ENCODE measurements at regions not wholly inside any gene's neighbourhood (a gene's known extent, or its start where the extent isn't known, plus 50 kb on each side); places are given as distances from the start of the nearest gene placed in this dataset.

DNA sequence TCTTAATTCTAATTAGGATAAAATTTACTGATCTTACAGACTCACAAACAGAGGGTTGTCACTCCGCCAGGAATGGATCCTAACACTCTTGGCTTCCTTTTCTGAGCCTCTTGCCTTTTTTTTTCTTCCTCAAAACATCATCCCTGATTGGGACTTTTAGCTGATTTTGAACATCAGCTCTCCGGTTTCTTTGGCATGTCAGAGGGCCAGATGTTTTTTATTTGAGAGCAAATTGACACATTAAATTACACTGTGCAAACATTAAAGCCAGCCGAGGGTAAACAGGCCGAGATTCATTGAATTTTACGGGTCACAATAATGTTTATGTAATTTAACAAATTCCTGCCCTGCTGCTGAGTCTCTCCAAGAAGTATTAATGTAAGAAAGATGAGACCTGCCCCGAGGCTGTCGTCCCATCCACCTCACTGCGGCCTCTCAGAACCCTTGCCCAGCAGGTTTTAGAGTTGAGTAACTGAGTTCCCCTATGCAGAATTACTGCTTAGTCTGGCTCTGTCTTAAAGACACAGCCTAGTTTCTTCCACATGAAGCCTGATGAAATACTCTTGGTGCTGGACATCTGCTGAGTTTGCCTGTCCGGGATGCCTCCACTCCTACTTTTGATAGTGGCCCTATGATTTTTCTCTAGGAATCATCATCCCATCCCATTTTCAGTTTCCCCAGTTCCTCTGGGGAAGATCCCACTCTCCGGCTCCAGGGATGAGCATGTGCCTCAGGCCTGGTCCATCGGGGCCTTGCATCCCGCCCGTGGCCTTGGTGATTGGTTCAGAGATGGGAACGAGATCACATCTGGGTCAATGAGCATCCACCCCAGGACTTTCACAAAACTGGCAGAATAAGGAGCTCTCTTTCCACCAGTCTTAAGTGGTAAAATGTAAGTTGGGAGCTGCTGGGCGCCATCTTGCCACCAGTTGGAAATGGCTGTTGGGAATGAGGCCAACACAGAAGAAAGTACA, 226.6 kb upstream of the TLE3 start:
- Histone ChIP-seq H3K27me3 (ENCODE audit: low read depth, low read length) (no peaks in the 10 kb centered on the region), H3K4me1 (ENCODE audit: control insufficient read depth in 1 of 2, insufficient read depth in 2 of 2, low read length in 2 of 2) (peaks cover 30 to 53% of the 10 kb centered on the region in 2 donors), H3K36me3 (ENCODE audit: control insufficient read depth in 1 of 2, insufficient read depth in 2 of 2, low read length in 2 of 2) (no peaks in the 10 kb centered on the region), H3K27ac (ENCODE audit: low read length) (no peak overlapping the region), H3K9me3 (ENCODE audit: control insufficient read depth in 1 of 2, low read length in 2 of 2) (no peaks in the 10 kb centered on the region), H3K4me3 (ENCODE audit: low read depth in 1 of 2, low read length in 2 of 2) (no peak overlapping the region)

DNA sequence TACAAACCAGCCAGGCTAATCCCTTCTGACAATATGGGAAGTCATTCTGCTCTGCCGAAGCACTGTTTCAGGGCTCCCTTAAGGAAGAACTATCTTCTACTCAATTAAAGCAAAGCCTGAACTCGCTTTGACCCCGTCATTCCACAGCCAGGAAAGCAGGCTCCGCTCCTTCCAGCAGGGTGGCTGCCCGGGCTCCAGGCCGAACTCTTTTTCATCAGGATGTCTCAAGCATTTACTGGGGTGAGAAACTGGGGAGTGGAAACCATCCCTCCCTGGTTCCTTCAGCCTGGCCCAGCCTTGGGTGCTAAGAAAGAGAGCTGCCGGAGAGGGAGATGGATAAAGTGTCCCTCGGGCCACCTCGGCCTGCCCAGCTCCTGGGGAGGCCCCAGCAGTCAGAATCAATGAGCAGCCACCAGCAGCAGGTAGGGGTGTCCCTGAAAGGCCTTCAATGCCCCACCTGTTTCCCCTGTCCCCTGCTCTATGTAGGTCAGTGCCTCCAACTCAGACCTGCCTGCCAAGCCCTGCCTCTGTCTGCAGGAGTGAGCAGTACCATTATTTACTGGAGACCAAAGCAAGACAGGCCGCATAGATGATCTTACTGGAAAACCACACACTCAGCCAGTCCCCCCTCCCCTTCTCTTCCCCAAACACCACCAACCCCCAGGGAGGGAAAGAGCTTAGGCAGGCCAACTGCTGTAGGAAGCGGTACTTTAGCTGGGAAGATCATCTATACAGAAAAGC, 225.6 kb upstream of the TLE3 start:
- H3K4me3 ChIP-seq (ENCODE audit: low read depth in 1 of 2, low read length in 2 of 2), result no peak overlapping the region
- no peak overlapping the region for H3K27ac ChIP-seq (ENCODE audit: low read length)
- H3K9me3 ChIP-seq (ENCODE audit: control insufficient read depth in 1 of 2, low read length in 2 of 2), result no peaks in the 10 kb centered on the region
- H3K36me3 ChIP-seq (ENCODE audit: control insufficient read depth in 1 of 2, insufficient read depth in 2 of 2, low read length in 2 of 2), result no peaks in the 10 kb centered on the region
- no peaks in the 10 kb centered on the region for H3K27me3 ChIP-seq (ENCODE audit: low read depth, low read length)
- H3K4me1 ChIP-seq (ENCODE audit: control insufficient read depth in 1 of 2, insufficient read depth in 2 of 2, low read length in 2 of 2), result peaks cover 25 to 43% of the 10 kb centered on the region in 2 donors

DNA sequence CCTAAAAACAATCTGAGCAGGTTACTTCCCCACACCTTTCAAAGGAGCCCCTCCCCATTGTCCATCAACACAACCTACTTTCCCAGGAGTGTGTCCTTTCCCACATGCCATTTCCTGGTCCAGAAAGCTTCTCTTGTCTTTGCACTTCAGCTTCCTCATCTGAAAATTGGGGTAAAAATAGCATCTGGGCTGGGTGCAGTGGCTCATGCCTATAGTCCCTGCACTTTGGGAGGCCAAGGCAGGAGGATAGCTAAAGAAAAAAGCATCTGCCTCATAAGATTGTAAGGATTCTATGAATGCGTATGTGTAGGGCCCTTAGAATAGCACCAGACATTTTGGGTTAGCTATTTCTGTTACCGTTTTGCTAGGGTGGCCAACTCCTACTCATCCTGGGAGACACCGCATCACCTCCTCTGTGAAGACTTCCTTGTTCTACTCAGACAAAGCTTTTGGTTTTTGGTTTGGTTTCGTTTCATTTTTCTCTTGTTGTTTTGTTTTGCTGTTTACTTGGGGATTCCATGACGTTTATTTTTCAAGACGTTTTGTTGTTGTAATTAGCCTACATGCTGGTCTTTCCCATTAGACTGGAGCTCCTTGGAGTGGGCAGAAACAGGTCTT, 224.4 kb upstream of the TLE3 start:
- Histone ChIP-seq H3K9me3 (ENCODE audit: control insufficient read depth in 1 of 2, low read length in 2 of 2) (no peaks in the 10 kb centered on the region), H3K27ac (ENCODE audit: low read length) (no peak overlapping the region), H3K27me3 (ENCODE audit: low read depth, low read length) (no peaks in the 10 kb centered on the region), H3K4me1 (ENCODE audit: control insufficient read depth in 1 of 2, insufficient read depth in 2 of 2, low read length in 2 of 2) (peaks cover 25 to 40% of the 10 kb centered on the region in 2 donors), H3K36me3 (ENCODE audit: control insufficient read depth in 1 of 2, insufficient read depth in 2 of 2, low read length in 2 of 2) (no peaks in the 10 kb centered on the region), H3K4me3 (ENCODE audit: low read depth in 1 of 2, low read length in 2 of 2) (no peak overlapping the region)

DNA sequence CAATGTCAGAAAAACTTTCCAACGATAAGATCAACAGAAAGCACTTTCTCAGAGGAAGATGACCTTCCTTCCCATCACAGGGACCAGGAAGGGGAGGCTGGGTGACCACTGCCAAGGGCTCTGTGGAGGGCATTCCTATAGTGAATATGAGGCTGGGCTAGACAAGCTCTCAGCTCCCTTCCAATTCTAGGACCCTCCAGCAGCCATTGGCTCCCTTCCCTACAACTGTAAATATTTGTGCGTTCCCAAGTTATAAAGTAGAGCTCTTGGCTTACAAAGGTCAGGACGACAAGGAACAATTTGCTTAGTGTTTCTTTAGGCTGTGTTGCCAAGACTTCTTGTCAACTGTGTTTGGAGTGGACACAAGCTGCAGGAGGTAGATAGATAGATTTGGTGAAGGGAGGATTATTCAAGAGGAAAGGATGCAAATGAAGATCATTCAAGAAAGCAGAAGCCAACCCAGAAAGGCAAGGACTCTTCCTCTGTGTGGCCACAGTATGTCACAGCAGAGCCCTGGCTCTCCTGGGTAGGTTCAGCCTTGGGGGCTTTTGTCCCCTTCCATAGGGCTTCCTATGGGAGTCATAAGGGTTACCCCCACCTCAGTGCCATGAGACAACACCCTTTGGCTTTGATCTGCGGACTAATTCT, 223.6 kb upstream of the TLE3 start:
- Histone ChIP-seq H3K27ac (ENCODE audit: low read length) (no peak overlapping the region), H3K27me3 (ENCODE audit: low read depth, low read length) (no peaks in the 10 kb centered on the region), H3K36me3 (ENCODE audit: control insufficient read depth in 1 of 2, insufficient read depth in 2 of 2, low read length in 2 of 2) (no peaks in the 10 kb centered on the region), H3K4me3 (ENCODE audit: low read depth in 1 of 2, low read length in 2 of 2) (no peak overlapping the region), H3K9me3 (ENCODE audit: control insufficient read depth in 1 of 2, low read length in 2 of 2) (no peaks in the 10 kb centered on the region), H3K4me1 (ENCODE audit: control insufficient read depth in 1 of 2, insufficient read depth in 2 of 2, low read length in 2 of 2) (peaks cover 25 to 40% of the 10 kb centered on the region in 2 donors)

DNA sequence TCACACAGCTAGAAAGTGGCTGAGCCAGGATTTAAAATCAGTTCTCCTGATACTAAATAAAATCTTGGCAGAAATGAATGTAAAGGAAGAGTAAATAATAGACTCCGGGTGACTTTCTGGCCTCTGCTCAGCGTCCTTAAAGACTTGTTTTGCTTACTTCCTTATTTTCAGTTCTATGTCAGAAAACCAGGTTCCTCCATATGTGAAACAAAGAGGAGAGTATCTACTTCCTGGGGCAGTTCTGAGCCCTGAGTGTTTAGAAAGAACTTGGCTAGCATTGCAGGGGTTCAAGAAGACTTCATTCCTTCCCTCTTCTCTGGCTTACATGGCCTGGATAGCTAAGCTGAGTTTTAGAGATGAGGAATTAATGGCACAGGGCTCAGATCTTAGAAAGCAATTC, 222.8 kb upstream of the TLE3 start:
- Histone ChIP-seq H3K27ac (ENCODE audit: low read length) (no peak overlapping the region), H3K4me3 (ENCODE audit: low read depth in 1 of 2, low read length in 2 of 2) (no peak overlapping the region), H3K36me3 (ENCODE audit: control insufficient read depth in 1 of 2, insufficient read depth in 2 of 2, low read length in 2 of 2) (no peaks in the 10 kb centered on the region), H3K4me1 (ENCODE audit: control insufficient read depth in 1 of 2, insufficient read depth in 2 of 2, low read length in 2 of 2) (peaks cover 25 to 40% of the 10 kb centered on the region in 2 donors), H3K9me3 (ENCODE audit: control insufficient read depth in 1 of 2, low read length in 2 of 2) (no peaks in the 10 kb centered on the region), H3K27me3 (ENCODE audit: low read depth, low read length) (no peaks in the 10 kb centered on the region)

DNA sequence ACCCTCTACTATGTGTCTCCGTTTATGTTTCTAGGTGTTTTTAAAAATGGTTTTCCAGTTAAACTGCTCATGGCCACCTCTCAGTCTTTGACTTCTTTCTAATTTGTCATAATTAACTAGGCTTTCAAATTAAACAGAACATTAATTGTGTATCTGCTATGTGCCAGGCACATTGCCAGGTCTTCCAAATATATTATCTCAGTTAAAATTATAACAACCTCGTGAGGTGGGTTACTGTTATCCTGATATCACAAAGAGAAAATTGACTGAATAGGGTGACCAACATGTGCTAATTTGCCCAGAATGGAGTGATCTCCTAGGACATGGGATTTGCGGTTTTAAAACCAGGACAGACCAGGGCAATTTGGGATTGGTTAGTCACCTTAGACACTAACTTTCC, 222.4 kb upstream of the TLE3 start:
- H3K4me1 ChIP-seq (ENCODE audit: control insufficient read depth in 1 of 2, insufficient read depth in 2 of 2, low read length in 2 of 2), result peaks cover 25 to 40% of the 10 kb centered on the region in 2 donors
- H3K4me3 ChIP-seq (ENCODE audit: low read depth in 1 of 2, low read length in 2 of 2), result no peak overlapping the region
- no peaks in the 10 kb centered on the region for H3K9me3 ChIP-seq (ENCODE audit: control insufficient read depth in 1 of 2, low read length in 2 of 2)
- no peaks in the 10 kb centered on the region for H3K36me3 ChIP-seq (ENCODE audit: control insufficient read depth in 1 of 2, insufficient read depth in 2 of 2, low read length in 2 of 2)
- no peaks in the 10 kb centered on the region for H3K27me3 ChIP-seq (ENCODE audit: low read depth, low read length)
- no peak overlapping the region for H3K27ac ChIP-seq (ENCODE audit: low read length)

DNA sequence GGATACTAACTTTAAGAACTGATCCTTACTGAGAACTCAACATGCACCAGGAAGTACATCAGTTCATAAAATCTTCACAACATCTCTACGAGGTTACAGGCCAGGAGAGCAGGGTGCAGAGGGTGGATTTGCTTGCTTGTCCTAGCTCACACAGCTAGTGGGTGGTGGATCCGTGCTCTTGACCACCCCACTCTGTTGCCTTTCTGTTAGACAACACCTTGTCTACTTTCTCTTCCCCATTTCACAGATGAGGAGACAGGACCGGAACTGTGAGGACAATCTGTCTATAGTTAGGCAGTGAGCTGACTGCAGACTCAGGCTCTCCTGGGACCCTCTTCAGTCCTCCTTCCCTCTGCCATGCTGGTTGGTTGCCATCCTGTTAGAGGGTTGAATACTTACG, 221.7 kb upstream of the TLE3 start:
- Histone ChIP-seq H3K27ac (ENCODE audit: low read length) (no peak overlapping the region), H3K4me3 (ENCODE audit: low read depth in 1 of 2, low read length in 2 of 2) (no peak overlapping the region), H3K4me1 (ENCODE audit: control insufficient read depth in 1 of 2, insufficient read depth in 2 of 2, low read length in 2 of 2) (peaks cover 25 to 35% of the 10 kb centered on the region in 2 donors), H3K36me3 (ENCODE audit: control insufficient read depth in 1 of 2, insufficient read depth in 2 of 2, low read length in 2 of 2) (no peaks in the 10 kb centered on the region), H3K27me3 (ENCODE audit: low read depth, low read length) (no peaks in the 10 kb centered on the region), H3K9me3 (ENCODE audit: control insufficient read depth in 1 of 2, low read length in 2 of 2) (no peaks in the 10 kb centered on the region)

DNA sequence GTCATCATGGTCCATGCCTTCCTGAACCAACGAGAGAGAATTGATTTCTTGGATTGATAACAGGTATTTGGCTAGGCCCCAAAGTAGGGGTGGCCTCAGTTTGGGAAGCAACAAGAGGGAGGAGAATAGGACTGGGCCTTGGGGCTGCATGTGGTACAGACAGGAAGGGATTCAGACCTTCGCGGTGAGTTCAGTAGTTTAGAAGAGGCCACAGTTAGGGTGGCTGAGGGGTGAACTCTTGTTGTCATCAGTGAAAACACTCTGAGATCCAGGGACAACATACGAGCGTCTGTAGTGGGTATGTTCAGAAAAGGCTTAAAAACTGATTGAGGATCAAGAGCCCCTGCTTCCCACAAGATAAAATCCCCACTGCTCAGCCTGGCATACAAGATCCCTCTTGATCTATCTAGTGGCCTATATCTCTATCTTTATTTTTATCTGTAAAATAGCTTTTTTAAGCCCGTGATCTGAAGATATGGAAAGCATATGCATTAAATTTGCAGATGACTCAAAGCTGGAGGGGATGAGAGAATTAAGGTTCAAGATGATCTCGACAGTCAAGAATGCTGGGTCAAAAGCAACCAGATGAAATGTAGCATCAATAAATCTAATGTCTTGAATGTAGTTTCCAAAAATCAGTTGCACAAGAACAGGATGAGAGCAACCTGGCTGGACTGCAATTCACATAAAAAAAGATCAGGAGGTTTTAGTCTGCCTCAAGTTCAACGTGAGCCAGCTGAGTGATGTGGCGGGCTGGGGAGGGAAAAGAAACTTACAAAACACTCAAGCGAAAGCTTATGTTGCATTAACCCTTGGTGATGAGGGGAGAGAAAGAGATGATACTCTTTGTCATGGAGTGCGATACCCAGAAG, 221.1 kb upstream of the TLE3 start:
- Histone ChIP-seq H3K9me3 (ENCODE audit: control insufficient read depth in 1 of 2, low read length in 2 of 2) (no peaks in the 10 kb centered on the region), H3K27me3 (ENCODE audit: low read depth, low read length) (no peaks in the 10 kb centered on the region), H3K4me3 (ENCODE audit: low read depth in 1 of 2, low read length in 2 of 2) (no peak overlapping the region), H3K27ac (ENCODE audit: low read length) (no peak overlapping the region), H3K36me3 (ENCODE audit: control insufficient read depth in 1 of 2, insufficient read depth in 2 of 2, low read length in 2 of 2) (no peaks in the 10 kb centered on the region), H3K4me1 (ENCODE audit: control insufficient read depth in 1 of 2, insufficient read depth in 2 of 2, low read length in 2 of 2) (peaks cover 22 to 31% of the 10 kb centered on the region in 2 donors)

DNA sequence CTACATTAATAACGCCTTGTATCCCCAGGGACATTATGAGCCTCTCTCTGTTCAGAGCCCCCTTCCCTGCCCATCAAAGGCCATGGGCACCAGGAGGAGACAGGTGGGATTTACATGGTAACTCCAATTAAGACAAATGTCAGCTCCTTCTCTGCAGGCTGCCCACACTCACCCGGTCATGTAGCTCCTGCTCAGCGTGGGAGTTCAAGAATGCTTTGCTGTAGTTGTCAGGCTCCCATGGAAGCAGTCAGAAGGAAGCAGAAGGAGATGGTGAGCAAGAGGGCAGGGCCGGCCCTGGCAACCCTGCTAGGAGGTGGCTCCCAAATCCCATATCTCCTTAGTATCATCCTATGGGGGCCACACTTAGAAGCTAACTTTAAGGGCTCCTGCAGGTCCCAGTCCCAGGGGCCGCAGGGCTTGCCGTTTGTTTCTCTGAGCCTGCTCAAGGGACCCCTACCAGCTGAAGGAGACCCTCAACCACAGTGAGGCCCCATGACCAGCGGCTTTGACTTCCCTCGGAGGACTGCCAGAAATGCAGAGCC, 218.4 kb upstream of the TLE3 start:
- no peaks in the 10 kb centered on the region for H3K9me3 ChIP-seq (ENCODE audit: control insufficient read depth in 1 of 2, low read length in 2 of 2)
- no peak overlapping the region for H3K4me3 ChIP-seq (ENCODE audit: low read depth in 1 of 2, low read length in 2 of 2)
- no peak overlapping the region for H3K27ac ChIP-seq (ENCODE audit: low read length)
- H3K4me1 ChIP-seq (ENCODE audit: control insufficient read depth in 1 of 2, insufficient read depth in 2 of 2, low read length in 2 of 2), result peaks cover 3 to 9% of the 10 kb centered on the region in 2 donors
- no peaks in the 10 kb centered on the region for H3K27me3 ChIP-seq (ENCODE audit: low read depth, low read length)
- H3K36me3 ChIP-seq (ENCODE audit: control insufficient read depth in 1 of 2, insufficient read depth in 2 of 2, low read length in 2 of 2), result no peaks in the 10 kb centered on the region

DNA sequence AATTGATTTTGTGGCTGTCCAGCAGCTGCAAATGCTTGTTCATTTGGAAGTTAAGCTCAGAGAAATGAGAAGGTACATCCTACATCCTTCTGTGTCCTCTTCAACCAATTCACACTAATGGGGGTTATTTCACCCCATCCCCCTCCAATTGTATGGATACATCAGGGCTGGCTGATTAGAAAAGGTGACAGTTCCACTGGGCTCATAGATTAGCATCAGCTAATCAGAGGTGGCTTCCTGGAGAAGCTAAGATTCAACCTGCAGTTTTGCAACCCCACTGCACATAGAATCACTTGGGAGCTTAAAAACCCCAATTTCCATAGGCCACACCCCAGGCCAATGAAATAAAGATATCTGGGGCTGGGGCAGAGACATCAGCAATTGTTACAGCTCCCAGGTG, 217.7 kb upstream of the TLE3 start:
- peaks cover 0 to 4% of the 10 kb centered on the region in 2 donors for H3K4me1 ChIP-seq (ENCODE audit: control insufficient read depth in 1 of 2, insufficient read depth in 2 of 2, low read length in 2 of 2)
- H3K4me3 ChIP-seq (ENCODE audit: low read depth in 1 of 2, low read length in 2 of 2), result no peak overlapping the region

More for the DNA sequence above, 217.7 kb upstream of the TLE3 start:
- H3K36me3 ChIP-seq (ENCODE audit: control insufficient read depth in 1 of 2, insufficient read depth in 2 of 2, low read length in 2 of 2), result no peaks in the 10 kb centered on the region
- H3K27me3 ChIP-seq (ENCODE audit: low read depth, low read length), result no peaks in the 10 kb centered on the region
- H3K9me3 ChIP-seq (ENCODE audit: control insufficient read depth in 1 of 2, low read length in 2 of 2), result no peaks in the 10 kb centered on the region
- H3K27ac ChIP-seq (ENCODE audit: low read length), result no peak overlapping the region

Measured in muscle layer of duodenum (tissue), 2 donors.